ENCODE measurements at regions not wholly inside any gene's neighbourhood (a gene's known extent, or its start where the extent isn't known, plus 50 kb on each side); places are given as distances from the start of the nearest gene placed in this dataset.

GRCh38 chr7:114755856-114756255, 166.0 kb upstream of the MDFIC start:
- no peak for DNase-seq (ENCODE audit: extremely low spot score in 2 of 2)
- no peak overlapping the region for H3K4me3 ChIP-seq
- H3K9me3 ChIP-seq = no peaks in the 10 kb centered on the region
- H3K27me3 ChIP-seq = no peaks in the 10 kb centered on the region
- H3K36me3 ChIP-seq = no peaks in the 10 kb centered on the region
- intact Hi-C loops (cut with DNase I) = no loop called here
- TF ChIP-seq POLR2AphosphoS5 (IDR thresholded peaks at IDR 0.05; ENCODE audit: insufficient read depth in 1 of 2, low read depth in 1 of 2) (no peak), POLR2A (IDR thresholded peaks at IDR 0.05) (no peak)
- TF ChIP-seq, protein P1, sequence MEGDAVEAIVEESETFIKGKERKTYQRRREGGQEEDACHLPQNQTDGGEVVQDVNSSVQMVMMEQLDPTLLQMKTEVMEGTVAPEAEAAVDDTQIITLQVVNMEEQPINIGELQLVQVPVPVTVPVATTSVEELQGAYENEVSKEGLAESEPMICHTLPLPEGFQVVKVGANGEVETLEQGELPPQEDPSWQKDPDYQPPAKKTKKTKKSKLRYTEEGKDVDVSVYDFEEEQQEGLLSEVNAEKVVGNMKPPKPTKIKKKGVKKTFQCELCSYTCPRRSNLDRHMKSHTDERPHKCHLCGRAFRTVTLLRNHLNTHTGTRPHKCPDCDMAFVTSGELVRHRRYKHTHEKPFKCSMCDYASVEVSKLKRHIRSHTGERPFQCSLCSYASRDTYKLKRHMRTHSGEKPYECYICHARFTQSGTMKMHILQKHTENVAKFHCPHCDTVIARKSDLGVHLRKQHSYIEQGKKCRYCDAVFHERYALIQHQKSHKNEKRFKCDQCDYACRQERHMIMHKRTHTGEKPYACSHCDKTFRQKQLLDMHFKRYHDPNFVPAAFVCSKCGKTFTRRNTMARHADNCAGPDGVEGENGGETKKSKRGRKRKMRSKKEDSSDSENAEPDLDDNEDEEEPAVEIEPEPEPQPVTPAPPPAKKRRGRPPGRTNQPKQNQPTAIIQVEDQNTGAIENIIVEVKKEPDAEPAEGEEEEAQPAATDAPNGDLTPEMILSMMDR (IDR thresholded peaks at IDR 0.05) = no peak
- peaks cover 7% of the 10 kb centered on the region for H3K4me1 ChIP-seq
- H3K27ac ChIP-seq = no peak overlapping the region

GRCh38 chr7:114758661-114759227, 163.2 kb upstream of the MDFIC start:
- Histone ChIP-seq H3K4me3 (no peak overlapping the region), H3K4me1 (peaks cover 7% of the 10 kb centered on the region), H3K36me3 (no peaks in the 10 kb centered on the region), H3K27ac (no peak overlapping the region), H3K9me3 (no peaks in the 10 kb centered on the region), H3K27me3 (no peaks in the 10 kb centered on the region)
- TF ChIP-seq POLR2AphosphoS5 (IDR thresholded peaks at IDR 0.05; ENCODE audit: insufficient read depth in 1 of 2, low read depth in 1 of 2) (no peak), POLR2A (IDR thresholded peaks at IDR 0.05) (no peak)
- TF ChIP-seq, protein P1 (IDR thresholded peaks at IDR 0.05) = no peak
- intact Hi-C loops (cut with DNase I) = no loop called here
- DNase-seq (ENCODE audit: extremely low spot score in 2 of 2) = no peak

DNA sequence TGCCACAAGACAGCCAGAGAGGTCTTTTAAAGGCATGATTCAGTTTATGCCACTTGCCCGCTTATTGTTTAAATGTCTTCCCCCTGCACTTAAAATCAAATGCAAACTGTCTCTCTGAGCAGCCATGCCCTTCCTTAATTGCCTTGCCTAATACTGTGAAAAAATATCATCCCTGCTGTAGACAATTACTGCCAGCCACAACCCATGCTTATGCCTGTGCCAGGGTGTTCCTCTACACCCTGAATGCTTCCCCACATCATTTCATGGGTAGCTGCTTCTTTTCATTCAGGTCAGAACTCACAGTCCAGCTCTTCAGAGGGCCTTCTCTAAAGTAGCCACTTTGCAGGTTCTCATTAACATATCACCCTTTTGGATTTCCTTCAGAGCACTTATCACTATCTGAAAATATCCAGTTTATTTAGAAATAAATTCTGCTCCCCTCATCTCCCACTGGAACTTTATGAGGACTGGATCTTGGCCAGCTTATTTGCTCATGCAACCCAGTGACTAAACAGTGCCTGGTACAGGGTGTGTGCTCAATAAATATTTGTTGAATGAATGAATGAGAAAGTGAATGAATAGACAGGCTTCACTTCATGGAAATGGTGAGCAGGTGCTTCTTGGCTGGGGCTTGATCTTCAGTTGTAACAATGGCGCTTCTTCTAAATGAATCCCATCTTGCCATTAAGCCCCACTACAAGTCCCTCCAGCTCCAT, 162.4 kb upstream of the MDFIC start:
- peaks cover 7% of the 10 kb centered on the region for H3K4me1 ChIP-seq
- DNase-seq (ENCODE audit: extremely low spot score in 2 of 2) = no peak
- no peak overlapping the region for H3K4me3 ChIP-seq
- H3K36me3 ChIP-seq = no peaks in the 10 kb centered on the region
- intact Hi-C loops (cut with DNase I) = no loop called here
- TF ChIP-seq POLR2A (IDR thresholded peaks at IDR 0.05) = no peak
- TF ChIP-seq, protein P1 (IDR thresholded peaks at IDR 0.05) = no peak
- TF ChIP-seq POLR2AphosphoS5 (IDR thresholded peaks at IDR 0.05; ENCODE audit: insufficient read depth in 1 of 2, low read depth in 1 of 2) = no peak
- H3K9me3 ChIP-seq = no peaks in the 10 kb centered on the region
- no peaks in the 10 kb centered on the region for H3K27me3 ChIP-seq
- no peak overlapping the region for H3K27ac ChIP-seq

GRCh38 chr7:114760477-114760876, 161.4 kb upstream of the MDFIC start:
- intact Hi-C loops (cut with DNase I) = no loop called here
- no peak overlapping the region for H3K4me3 ChIP-seq
- no peaks in the 10 kb centered on the region for H3K27me3 ChIP-seq
- H3K4me1 ChIP-seq = peaks cover 7% of the 10 kb centered on the region
- no peaks in the 10 kb centered on the region for H3K36me3 ChIP-seq
- H3K27ac ChIP-seq = no peak overlapping the region
- H3K9me3 ChIP-seq = no peaks in the 10 kb centered on the region
- DNase-seq (ENCODE audit: extremely low spot score in 2 of 2) = no peak
- no peak for TF ChIP-seq POLR2A (IDR thresholded peaks at IDR 0.05)
- no peak for TF ChIP-seq POLR2AphosphoS5 (IDR thresholded peaks at IDR 0.05; ENCODE audit: insufficient read depth in 1 of 2, low read depth in 1 of 2)
- TF ChIP-seq, protein P1 (IDR thresholded peaks at IDR 0.05) = no peak

DNA sequence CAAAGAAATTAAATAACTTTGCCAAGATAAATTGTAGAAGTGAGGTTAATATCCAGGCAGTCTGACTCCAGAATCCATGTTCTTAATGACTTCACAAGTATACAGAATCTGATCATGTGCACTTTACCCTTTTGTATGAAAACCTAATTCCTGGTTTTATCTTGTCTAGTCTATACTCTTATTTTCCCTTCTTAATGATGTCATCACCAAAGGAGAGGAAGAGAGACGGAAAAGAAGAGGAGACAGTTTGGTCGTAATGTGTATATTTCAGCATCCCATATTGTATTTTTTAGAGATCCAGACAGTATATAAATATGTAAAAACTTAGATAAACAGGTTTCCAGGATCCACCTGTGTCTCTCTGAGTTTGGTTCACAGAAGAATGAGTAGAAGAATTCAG, 159.9 kb upstream of the MDFIC start:
- no peak for DNase-seq (ENCODE audit: extremely low spot score in 2 of 2)
- TF ChIP-seq POLR2AphosphoS5 (IDR thresholded peaks at IDR 0.05; ENCODE audit: insufficient read depth in 1 of 2, low read depth in 1 of 2) (no peak), POLR2A (IDR thresholded peaks at IDR 0.05) (no peak)
- TF ChIP-seq, protein P1 (IDR thresholded peaks at IDR 0.05) = no peak
- Histone ChIP-seq H3K27me3 (no peaks in the 10 kb centered on the region), H3K27ac (no peak overlapping the region), H3K4me1 (peaks cover 7% of the 10 kb centered on the region), H3K36me3 (no peaks in the 10 kb centered on the region), H3K4me3 (no peak overlapping the region), H3K9me3 (no peaks in the 10 kb centered on the region)
- intact Hi-C loops (cut with DNase I) = no loop called here

All from vagina (tissue), 2 donors.